Erythroblast (primary cell): ENCODE measurements at regions not wholly inside any gene's neighbourhood (a gene's known extent, or its start where the extent isn't known, plus 50 kb on each side); places are given as distances from the start of the nearest gene placed in this dataset.

Experiments used
- GATA1 ChIP-seq: IDR thresholded peaks from 2 replicates; pipeline ENCODE4 v1.6.1; 2011; ENCODE audit warnings: low read depth, mild to moderate bottlenecking, control low read depth, low read length, moderate library complexity
- POLR2A ChIP-seq: IDR thresholded peaks from 2 replicates; pipeline ENCODE4 v1.6.1; 2011; ENCODE audit warnings: mild to moderate bottlenecking, low read length

DNA sequence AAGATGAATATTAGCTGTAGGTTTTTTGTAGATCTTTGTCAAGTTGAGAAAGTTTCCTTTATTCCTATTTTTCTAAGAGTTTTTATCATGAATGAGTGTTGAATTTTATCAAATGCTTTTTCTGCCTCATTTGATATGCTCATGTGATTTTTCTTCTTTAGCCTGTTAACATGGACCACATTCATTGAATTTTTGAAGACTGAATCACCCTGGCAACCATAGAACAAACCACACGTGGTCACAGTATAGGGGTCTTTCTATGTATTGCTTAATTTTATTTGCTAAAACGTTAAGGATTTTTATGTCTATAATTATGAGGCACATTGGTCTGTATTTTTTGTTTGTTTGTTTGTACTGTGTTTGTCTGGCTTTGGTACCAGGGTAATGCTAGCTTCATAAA, 201.7 kb upstream of the CWC22 start:
- TF ChIP-seq POLR2A (no peak), GATA1 (no peak)
